Urothelium cell line (cell line): ENCODE measurements at regions not wholly inside any gene's neighbourhood (a gene's known extent, or its start where the extent isn't known, plus 50 kb on each side); places are given as distances from the start of the nearest gene placed in this dataset.
A peak's percentile ranks its signal among the peaks of the same experiment; 100 is the strongest.

ENCODE experiments used
- DNase-seq: peaks from one replicate; pipeline ENCODE4 v3.0.0; 2011; ENCODE audit warnings: low spot score, mixed read lengths
- FAIRE-seq: peaks from 2 replicates; lab custom pipeline; 2011; peaks lifted over from hg19 to GRCh38; lab: Jason Lieb, UNC

DNA sequence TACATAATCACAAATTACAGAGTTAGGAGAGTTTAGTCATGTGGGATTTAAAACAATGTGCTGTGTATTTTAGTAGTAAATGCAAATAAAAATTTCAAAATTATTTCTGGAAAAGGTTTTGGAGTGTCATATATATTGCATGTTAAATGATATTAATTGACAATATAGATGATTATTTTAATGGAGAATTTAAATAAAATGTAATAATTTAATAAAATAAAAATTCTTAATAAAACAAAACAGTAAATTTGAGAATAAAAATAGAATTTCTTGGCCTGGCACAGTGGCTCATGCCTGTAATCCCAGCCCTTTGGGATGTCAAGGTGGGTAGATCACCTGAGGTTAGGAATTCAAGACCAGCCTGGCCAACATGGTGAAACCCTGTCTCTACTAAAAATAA lies 1442.8 kb upstream of the ALCAM start:
- DNase-seq (no peak), FAIRE-seq (no peak)

DNA sequence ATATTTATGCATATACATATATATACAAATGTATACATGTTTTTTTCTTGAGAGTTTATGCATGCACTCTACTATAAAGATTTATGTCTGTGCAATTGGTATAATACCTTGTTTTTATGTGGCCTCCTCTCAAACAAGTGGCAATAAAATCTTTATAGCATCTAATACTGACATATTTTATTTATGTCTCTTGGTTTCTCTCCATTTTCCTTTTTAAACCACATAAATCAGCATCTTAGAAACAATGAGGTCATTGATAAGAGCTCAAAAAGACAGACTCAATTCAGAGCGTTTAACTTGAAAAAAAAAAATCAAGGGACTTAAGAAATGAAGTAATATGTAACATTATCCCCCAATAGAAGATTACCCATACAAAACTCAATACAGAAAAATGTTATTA lies 1442.2 kb upstream of the ALCAM start:
- DNase-seq (no peak), FAIRE-seq (no peak)

DNA sequence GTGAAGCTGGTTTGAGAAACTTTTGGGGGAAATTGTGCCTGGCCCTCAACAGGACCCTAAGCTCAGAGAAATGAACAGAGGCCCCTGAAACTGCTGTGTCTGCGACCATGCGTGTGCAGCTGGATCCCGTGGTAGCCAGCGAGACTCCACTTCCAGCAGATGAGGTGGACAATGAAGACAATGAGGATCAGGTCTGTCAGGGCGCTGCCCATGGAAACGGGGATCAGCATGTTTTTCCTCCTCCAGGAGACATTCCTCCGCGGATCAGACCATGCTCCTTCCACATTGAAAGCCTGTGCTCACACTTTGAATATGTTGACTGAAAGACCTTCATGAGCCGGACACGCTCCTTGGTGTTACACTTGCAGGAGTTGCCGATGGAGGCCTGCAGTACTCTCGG lies 1439.8 kb upstream of the ALCAM start:
- FAIRE-seq = no peak
- DNase-seq = no peak

- no peak for FAIRE-seq
- DNase-seq = no peak
Measured at GRCh38 chr3:103927896-103928295, 1438.8 kb upstream of the ALCAM start.

GRCh38 chr3:103937094-103937493 lies 1429.6 kb upstream of the ALCAM start:
- DNase-seq (no peak), FAIRE-seq (no peak)

DNA sequence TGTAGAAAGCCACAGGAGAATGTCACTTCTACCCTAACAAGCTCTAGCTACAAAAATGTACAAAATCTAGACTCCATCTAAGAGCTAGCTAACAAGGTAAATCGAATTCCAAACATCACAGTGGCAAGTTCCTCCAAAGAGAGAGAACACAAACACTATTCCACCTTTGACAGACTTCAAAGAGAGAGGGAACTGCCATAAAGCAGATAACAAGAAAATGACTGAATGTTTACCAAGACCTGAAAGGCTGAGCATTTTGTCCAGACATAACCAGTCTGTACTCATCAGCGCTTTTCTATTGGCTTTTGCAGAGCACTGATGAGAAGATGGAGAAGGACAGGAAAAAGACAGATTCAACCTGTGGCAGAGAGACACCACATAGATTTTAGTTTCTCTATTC lies 1419.6 kb upstream of the ALCAM start:
- DNase-seq (no peak), FAIRE-seq (no peak)

DNA sequence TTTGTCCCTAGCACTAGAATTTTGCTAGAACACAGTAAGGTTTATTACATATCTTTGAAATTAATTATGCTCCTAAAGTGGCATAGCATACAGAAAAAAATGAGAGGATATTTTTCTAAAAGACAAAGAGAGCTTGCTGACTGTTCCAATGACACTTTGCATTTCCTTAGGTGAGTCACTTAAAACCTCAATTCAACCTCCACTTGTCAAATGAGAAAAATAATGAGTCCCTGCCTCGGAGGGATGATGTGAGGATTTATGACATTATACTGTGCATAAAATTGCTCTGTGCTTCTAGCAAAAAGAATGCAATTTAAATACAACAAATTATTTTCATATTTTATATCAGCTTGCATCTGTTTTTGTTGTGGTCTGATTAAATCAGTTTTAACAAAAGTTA lies 1417.0 kb upstream of the ALCAM start:
- FAIRE-seq = no peak
- no peak for DNase-seq

GRCh38 chr3:103950676-103951075 lies 1416.0 kb upstream of the ALCAM start:
- FAIRE-seq (no peak), DNase-seq (no peak)

DNA sequence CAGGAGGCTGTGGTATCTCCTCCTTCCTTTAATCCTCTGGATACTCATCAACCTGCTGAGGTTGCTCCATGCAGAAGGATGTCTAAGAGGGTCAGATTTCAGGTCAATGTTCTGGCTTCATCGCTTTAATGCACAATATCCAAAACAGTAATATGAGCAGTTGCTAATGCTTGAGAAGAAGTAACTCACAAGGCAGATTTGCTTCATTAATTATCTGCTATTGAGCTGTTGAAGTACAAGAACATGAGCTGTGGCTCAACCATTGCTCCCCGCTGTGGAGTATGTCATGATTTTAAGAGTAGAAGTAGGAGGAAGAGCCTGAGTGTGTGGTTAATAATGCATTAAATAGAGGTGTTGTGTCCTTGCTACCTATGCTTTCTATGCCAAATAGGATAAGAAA lies 1412.9 kb upstream of the ALCAM start:
- FAIRE-seq (peak; percentile 23), DNase-seq (no peak)

GRCh38 chr3:103960819-103961218 lies 1405.9 kb upstream of the ALCAM start:
- DNase-seq = no peak
- no peak for FAIRE-seq

GRCh38 chr3:103963599-103963998 lies 1403.1 kb upstream of the ALCAM start:
- no peak for FAIRE-seq
- DNase-seq = no peak

DNA sequence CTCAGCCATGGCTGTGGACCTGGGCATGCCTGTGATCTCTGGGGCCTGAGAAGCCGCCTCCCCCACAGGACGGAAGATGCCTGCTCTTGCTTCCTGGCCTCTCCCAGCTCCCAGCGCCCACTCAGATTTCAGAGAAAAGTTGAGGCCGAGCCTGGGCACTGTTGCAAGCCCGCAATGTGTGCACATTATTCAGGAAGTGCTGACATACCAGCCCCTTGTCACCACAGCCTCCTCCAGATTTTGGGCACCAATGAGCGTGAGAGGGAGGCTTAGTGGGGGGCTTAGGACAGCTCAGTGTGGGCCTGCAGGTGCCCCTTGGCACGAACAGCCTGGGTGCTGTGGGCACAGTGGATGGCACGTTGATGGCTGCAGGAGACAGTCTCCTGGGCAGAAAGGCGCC lies 1400.9 kb upstream of the ALCAM start:
- FAIRE-seq (no peak), DNase-seq (no peak)

DNA sequence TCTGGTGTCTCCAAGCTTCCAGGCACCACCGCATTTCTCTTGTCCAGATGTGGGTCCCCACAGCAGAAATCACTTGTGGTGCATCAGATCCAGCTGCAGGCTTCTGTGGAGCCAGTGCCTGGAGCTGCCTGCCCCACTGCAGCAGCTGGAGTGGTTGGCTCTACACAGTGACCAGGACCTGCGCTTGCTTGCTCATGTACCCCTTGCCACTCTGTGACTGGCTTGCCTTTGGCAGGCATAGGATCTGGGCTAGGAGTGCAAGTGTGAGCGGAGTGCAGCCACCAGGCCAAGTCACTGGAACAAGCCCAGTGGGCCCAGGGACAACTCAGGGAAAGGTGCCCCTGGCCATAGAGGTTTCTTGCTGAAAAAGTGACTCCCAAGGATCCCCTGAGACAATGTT lies 1400.0 kb upstream of the ALCAM start:
- DNase-seq = no peak
- no peak for FAIRE-seq

- no peak for FAIRE-seq
- no peak for DNase-seq
Measured at GRCh38 chr3:103968131-103968530, 1398.6 kb upstream of the ALCAM start.

DNA sequence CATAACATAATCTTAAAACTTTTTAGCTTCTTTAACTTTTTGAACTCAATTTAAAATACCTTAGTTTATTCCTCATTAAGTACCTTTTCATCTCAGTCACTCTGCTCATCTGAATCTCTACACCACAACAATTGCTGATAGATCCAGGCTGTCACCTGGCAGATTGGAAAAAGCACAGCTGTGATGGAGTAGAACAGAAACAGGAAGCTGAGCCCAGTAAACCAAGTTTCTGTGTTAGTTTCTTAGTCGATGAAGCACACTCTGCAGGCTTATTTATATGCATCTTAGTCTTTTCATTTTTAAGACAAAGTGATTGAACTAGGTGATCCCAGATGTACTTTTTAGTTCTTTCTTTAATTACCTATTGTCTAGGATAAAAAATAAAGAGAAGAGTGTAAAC lies 1398.0 kb upstream of the ALCAM start:
- DNase-seq (no peak), FAIRE-seq (no peak)

DNA sequence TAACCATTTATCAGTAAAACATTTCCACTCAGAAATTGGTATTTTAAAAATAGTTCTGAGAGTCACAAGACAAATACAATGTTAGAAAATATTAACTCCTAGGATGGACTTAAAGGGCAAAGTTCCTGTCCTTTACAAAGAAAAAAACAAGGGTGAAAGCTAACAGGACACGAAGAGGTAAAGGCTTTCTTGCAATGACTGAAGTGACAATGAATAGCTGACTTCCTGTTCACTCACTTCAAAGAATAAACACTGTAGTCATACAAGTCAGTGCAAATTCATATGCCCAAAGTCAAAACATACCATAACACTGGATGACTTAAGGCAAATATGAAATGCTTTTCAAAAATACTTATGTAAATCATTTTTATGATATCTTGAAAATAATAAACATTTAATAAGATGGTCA lies 1389.8 kb upstream of the ALCAM start:
- no peak for DNase-seq
- no peak for FAIRE-seq

DNA sequence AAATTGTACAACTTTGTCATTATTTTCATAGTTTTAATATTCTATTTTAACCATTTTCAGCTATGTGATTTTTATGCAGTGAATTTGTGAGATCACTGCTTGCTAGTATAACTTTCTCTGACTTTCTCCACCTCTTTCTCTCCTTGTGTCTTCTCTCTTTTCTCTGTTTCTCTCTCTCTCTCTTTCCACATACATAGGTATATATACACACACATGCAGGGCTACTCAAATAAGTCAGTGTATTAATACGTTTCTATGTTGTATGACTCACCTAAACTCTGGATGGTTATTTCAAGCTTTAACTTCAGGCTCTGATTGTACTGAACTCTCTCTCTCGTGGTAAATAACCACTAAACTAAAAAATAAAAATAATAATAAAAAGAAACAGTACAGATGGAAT lies 1389.3 kb upstream of the ALCAM start:
- DNase-seq (no peak), FAIRE-seq (no peak)

GRCh38 chr3:103991461-103992115 lies 1375.1 kb upstream of the ALCAM start:
- DNase-seq = no peak
- no peak for FAIRE-seq

- no peak for DNase-seq
Measured at GRCh38 chr3:103992469-103992868, 1374.2 kb upstream of the ALCAM start.

GRCh38 chr3:104004956-104005355 lies 1361.8 kb upstream of the ALCAM start:
- FAIRE-seq = no peak
- no peak for DNase-seq

More at GRCh38 chr3:103992469-103992868, 1374.2 kb upstream of the ALCAM start:
- FAIRE-seq = no peak

GRCh38 chr3:104005815-104006214 lies 1360.9 kb upstream of the ALCAM start:
- FAIRE-seq (no peak), DNase-seq (no peak)

DNA sequence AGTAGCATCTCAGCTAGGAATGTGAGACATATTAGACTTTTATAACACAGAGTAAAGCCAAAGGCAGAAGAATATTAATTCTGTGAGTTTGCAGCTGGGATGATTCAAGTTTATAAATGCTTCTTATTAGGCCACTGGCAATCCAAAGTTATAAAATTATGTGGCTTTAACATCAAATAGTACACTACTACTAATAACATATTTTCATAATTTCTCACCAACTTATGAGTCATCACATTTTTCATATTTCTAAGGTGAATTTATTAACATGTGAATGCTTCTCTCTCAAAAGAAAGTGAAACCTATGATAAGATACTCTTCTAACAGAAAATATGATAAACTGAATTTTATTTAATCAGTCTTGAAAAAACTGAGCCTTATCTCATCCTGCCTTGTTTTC lies 1348.2 kb upstream of the ALCAM start:
- FAIRE-seq (no peak), DNase-seq (no peak)

- FAIRE-seq (no peak), DNase-seq (no peak)
Measured at GRCh38 chr3:104031598-104031997, 1335.1 kb upstream of the ALCAM start.
